HUES64 (cell line): ENCODE measurements at regions not wholly inside any gene's neighbourhood (a gene's known extent, or its start where the extent isn't known, plus 50 kb on each side); places are given as distances from the start of the nearest gene placed in this dataset.

ENCODE experiments used
- H3K27ac ChIP-seq: 2 replicates; pipeline ENCODE4 v1.7.0; 2013; ENCODE audit warnings: low read depth, low read length, inconsistent platforms
- H3K27me3 ChIP-seq: 2 replicates; pipeline ENCODE4 v1.6.1; 2013; ENCODE audit warnings: mild to moderate bottlenecking, low read length; ENCODE audit not compliant: insufficient read depth
- H3K36me3 ChIP-seq: 2 replicates; pipeline ENCODE4 v1.6.1; 2013; ENCODE audit warnings: mild to moderate bottlenecking, low read length; ENCODE audit not compliant: insufficient read depth
- H3K4me1 ChIP-seq: 2 replicates; pipeline ENCODE4 v1.6.1; 2013; ENCODE audit warnings: mild to moderate bottlenecking, low read length, moderate library complexity; ENCODE audit not compliant: insufficient read depth
- H3K4me3 ChIP-seq: 2 replicates; pipeline ENCODE4 v1.5.1; 2013; ENCODE audit warnings: mild to moderate bottlenecking, low read length, moderate library complexity
- H3K9ac ChIP-seq: 2 replicates; pipeline ENCODE4 v1.6.1; 2013; ENCODE audit warnings: mild to moderate bottlenecking, low read depth, low read length
- H3K9me3 ChIP-seq: 2 replicates; pipeline ENCODE4 v1.6.1; 2013; ENCODE audit warnings: low read depth, low read length; ENCODE audit not compliant: insufficient read depth
- WGBS: fragments of 150-250, 120-280 bp; methylation state at CpG from one replicate; pipeline ENCODE4 v1.1.7; 2013; ENCODE audit warnings: missing lambda C conversion rate; 5-methylcytosine and 5-hydroxymethylcytosine counted together

DNA sequence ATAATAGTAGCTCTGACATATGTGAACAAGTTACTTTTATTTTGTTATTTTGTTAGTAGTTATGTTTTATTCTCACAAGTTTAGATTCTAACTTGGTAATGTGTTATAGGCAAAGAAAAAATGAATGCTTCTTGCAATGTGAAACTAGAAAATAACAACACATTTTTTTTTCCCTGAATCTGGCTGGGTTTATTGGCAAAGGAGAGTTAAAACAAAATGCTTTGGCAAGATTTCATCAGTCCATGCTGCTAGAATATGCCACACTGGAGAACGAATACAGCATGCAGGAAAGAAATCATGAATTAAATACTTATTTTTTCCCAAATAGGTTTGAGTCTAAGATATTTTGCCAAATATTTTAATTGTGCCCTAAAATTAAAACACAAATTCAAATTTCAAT is 1048.1 kb upstream of the ACO1 start:
- Histone ChIP-seq H3K27ac (no peak overlapping the region), H3K4me1 (no peaks in the 10 kb centered on the region), H3K4me3 (no peak overlapping the region), H3K9me3 (peaks cover 7% of the 10 kb centered on the region; the same call in 1 of the 2 replicates), H3K9ac (no peak overlapping the region), H3K27me3 (no peaks in the 10 kb centered on the region), H3K36me3 (no peaks in the 10 kb centered on the region)
- 83% methylated on average over 1 of the region's 1 CpG for WGBS

DNA sequence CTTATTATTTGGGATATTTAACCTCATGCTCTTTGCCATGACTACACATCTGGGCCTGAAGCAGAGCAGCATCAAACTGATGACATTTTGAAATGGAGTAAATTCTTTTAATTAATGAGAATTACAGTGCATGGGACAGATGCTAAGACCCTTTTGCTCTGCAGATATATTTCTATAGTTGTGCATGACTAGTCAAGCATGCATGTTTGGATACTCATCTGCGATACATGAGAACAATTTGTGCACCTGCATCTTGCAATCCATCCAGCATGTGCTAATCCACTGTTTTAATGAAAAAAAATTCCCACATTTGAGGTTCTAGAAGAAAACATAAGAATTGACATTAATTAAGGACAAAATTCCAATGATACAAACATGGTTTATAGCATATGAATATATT is 1047.6 kb upstream of the ACO1 start:
- Histone ChIP-seq H3K9me3 (peaks cover 7% of the 10 kb centered on the region; the same call in 1 of the 2 replicates), H3K4me1 (no peaks in the 10 kb centered on the region), H3K9ac (no peak overlapping the region), H3K36me3 (no peaks in the 10 kb centered on the region), H3K4me3 (no peak overlapping the region), H3K27ac (no peak overlapping the region), H3K27me3 (no peaks in the 10 kb centered on the region)
- WGBS, result 100% methylated on average over 1 of the region's 1 CpG

DNA sequence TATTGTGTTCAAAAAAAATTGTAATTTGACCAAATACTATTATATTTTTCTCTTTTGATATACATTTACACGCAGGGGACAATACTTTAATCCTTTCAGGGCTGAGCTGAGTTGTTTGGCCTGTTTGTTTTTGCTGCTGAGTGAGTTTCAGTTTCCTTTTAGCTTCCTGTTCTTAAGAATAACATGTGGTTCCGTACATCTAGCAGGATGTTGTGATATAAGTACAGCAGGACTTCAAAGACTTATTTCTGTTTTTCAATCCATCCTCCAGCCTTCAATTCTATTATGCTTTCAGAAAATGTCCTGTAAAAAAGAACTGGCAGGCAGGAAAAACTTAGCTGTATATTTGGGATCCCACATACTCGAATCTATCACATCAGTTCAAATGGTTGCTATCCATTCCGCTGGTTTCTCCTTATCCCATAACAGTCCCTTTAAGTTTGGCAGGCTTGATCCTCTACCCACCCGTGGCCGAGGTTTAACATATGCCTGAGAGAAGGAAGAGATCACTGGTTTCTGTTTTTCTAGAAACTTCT is 1037.3 kb upstream of the ACO1 start:
- Histone ChIP-seq H3K27ac (no peak overlapping the region), H3K9me3 (no peaks in the 10 kb centered on the region), H3K4me3 (no peak overlapping the region), H3K9ac (no peak overlapping the region), H3K36me3 (no peaks in the 10 kb centered on the region), H3K27me3 (peaks cover 3% of the 10 kb centered on the region; the same call in 1 of the 2 replicates), H3K4me1 (no peaks in the 10 kb centered on the region)
- 95% methylated on average over 6 of the region's 6 CpGs for WGBS

DNA sequence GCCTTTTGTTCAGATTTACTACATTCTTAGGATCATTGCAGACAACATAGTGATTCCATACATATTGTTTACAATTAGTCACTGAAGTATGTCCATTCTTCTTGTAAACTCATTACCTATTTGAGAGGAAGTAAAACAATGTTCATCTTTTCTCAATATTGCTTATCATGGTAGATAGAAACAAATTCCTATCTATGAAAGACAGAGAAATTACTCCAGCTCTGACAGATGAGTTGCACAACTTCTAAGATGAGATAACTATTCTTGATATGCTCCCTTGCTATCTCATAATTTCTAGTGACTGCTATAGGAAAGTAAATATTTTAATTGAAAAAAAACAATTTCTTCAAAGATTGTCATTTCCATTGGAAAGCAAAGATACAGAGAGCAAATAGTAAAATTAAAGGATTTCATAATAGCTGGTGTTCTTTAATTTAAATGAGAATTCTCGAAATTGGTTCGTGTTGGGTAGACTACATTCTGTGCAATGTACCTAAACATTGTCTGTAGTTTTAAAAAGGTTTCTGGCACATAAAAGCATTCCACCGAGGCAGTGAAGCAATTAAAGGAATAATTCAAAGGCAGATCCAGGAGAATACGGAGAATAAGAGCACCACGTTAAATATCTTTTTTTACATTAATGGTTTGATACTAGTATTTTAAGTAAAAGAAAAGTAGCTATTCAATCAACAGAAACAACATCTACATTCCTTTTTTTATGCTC is 1029.1 kb upstream of the ACO1 start:
- no peak overlapping the region for H3K4me3 ChIP-seq
- WGBS, result 94% methylated on average over 4 of the region's 5 CpGs
- H3K27ac ChIP-seq, result no peak overlapping the region
- no peaks in the 10 kb centered on the region for H3K36me3 ChIP-seq
- no peak overlapping the region for H3K9ac ChIP-seq
- no peaks in the 10 kb centered on the region for H3K27me3 ChIP-seq
- H3K4me1 ChIP-seq, result no peaks in the 10 kb centered on the region
- no peaks in the 10 kb centered on the region for H3K9me3 ChIP-seq

DNA sequence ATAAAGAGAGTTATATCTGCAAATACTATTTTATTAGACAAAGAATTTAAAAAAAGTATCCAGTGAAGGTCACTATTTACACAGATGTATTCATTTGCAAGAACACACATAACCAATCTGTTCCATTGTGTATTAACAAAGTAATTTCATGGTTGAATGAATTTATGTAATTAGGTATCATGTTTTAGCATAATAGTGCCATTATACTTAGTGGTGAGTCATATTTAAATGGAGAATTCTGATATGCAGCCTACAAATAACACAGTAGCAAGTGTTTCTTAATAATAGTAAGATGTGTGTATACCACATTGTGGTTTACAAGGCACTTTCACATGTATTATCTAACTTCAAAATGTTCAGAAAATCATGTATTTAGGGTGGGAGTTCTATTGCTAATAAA is 1028.5 kb upstream of the ACO1 start:
- Histone ChIP-seq H3K27me3 (no peaks in the 10 kb centered on the region), H3K9ac (no peak overlapping the region), H3K4me1 (no peaks in the 10 kb centered on the region), H3K9me3 (no peaks in the 10 kb centered on the region), H3K36me3 (no peaks in the 10 kb centered on the region), H3K27ac (no peak overlapping the region), H3K4me3 (no peak overlapping the region)

DNA sequence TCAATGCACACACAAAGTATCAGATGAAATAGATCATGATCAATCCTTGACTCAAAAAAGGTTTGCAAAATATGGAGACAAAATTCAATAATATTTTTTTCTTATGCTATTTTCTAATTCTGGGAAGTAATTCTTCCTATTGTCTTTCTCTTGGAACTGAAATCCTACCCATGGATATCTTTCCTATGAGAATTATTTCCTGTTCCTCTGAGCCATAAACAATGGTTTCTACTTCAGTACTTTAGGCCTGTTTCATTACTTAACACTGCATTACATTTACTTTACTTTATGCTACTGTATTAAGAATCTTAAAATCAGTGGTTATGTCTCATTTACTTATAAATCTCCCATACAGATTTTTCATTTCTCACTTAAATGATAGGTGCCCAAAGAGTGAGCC is 1025.4 kb upstream of the ACO1 start:
- Histone ChIP-seq H3K9me3 (no peaks in the 10 kb centered on the region), H3K36me3 (no peaks in the 10 kb centered on the region), H3K4me3 (no peak overlapping the region), H3K9ac (no peak overlapping the region), H3K27ac (no peak overlapping the region), H3K27me3 (no peaks in the 10 kb centered on the region), H3K4me1 (no peaks in the 10 kb centered on the region)

DNA sequence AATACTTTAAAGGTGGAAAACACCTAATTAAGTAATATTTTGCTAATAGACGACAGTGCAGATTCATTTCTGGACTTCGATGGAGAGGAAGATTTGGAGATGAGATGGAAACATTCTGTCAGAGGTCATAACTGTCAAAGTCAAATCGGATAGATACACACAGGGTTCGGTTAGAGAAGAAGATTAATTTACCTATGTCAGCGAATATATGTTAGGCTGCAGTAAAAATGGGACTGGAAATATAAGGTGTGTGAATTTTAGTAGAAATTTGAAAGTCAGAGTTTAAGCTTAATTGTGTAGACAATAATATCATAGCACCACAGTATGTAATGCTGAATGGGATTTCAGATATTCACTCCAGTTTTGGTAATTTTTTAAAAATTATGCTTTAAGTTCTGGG is 1020.3 kb upstream of the ACO1 start:
- H3K9me3 ChIP-seq, result no peaks in the 10 kb centered on the region
- no peaks in the 10 kb centered on the region for H3K36me3 ChIP-seq
- no peaks in the 10 kb centered on the region for H3K27me3 ChIP-seq
- no peaks in the 10 kb centered on the region for H3K4me1 ChIP-seq
- no peak overlapping the region for H3K27ac ChIP-seq
- H3K4me3 ChIP-seq, result no peak overlapping the region
- no peak overlapping the region for H3K9ac ChIP-seq
- 95% methylated on average over 5 of the region's 5 CpGs for WGBS

DNA sequence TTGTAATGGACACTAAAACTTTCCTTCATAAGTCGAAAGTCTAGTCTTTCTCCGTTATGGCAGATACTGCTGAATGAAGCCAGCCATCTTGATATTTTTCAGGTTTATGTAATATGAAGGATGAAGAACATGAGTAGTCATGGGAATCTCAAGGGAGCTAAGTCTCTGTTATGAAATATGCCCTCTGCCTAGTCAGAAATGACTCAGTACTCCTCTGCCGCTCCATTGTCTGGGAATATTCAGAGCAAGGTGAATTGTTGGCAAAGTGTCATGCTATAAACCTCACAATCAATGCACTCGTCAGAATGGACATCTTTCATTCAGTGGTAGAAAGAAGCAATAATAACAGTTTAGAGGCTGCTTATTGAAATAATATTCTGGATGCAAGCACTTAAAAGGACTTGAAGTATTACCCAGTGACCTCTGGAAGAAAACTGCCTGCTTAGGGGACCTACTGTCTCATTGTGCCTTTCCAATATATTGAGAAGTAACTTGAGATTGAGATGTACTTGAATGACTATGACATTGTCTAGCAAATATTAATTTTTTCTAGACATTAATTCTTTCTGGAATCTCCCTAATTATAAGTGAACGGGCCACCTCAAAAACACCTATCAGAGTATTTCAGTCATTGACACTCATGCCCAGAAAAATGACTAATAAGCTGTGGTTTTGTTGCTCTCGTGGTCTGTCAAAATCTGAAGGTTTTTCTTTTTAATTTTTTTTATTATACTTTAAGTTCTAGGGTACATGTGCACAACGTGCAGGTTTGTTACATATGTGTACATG is 1011.5 kb upstream of the ACO1 start:
- Histone ChIP-seq H3K27me3 (no peaks in the 10 kb centered on the region), H3K36me3 (no peaks in the 10 kb centered on the region), H3K9ac (no peak overlapping the region), H3K4me1 (no peaks in the 10 kb centered on the region), H3K27ac (no peak overlapping the region), H3K4me3 (no peak overlapping the region), H3K9me3 (no peaks in the 10 kb centered on the region)
- 98% methylated on average over 5 of the region's 7 CpGs for WGBS

DNA sequence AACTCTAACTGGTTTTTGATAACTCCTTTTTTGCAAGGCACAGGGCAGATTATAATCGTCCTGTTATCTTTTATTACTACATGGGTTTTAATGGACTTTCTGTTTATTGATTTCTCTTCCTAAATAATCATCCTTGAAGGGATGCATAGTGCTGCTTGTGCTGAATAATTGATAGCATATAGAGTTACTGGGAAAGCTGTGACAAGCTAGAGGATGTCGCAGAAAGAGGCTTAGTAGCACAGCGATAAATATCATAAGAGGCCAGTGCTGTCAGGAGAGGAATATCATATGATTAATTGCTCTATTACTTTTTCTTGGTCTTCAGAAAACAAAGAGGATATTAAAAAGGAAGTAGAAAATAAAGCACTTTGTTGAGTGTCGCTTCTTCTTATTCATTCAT is 1007.1 kb upstream of the ACO1 start:
- Histone ChIP-seq H3K36me3 (no peaks in the 10 kb centered on the region), H3K27me3 (no peaks in the 10 kb centered on the region), H3K4me1 (no peaks in the 10 kb centered on the region), H3K27ac (no peak overlapping the region), H3K9me3 (no peaks in the 10 kb centered on the region), H3K9ac (no peak overlapping the region), H3K4me3 (no peak overlapping the region)
- WGBS, result 100% methylated on average over 3 of the region's 4 CpGs

DNA sequence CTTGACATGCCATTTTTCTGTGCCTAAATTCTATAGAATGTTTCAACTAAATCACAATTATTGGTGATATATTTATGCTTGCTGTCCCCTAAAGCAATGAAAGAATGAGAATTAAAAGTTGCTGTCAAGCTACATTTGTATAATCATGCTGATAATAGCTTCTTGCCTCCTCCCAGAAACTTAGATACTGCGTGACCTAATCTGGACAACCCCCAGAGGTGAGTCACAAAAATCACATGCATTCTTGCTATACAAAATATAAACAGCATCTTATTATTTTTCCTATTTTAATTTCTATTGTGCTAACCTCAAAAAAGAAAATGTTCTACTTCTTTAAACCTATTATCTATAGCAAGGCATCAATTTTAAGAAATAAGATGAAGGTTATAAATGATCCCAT is 995.8 kb upstream of the ACO1 start:
- H3K27ac ChIP-seq, result no peak overlapping the region
- H3K27me3 ChIP-seq, result no peaks in the 10 kb centered on the region
- no peaks in the 10 kb centered on the region for H3K4me1 ChIP-seq
- no peak overlapping the region for H3K9ac ChIP-seq
- 91% methylated on average over 1 of the region's 1 CpG for WGBS
- H3K9me3 ChIP-seq, result no peaks in the 10 kb centered on the region
- no peak overlapping the region for H3K4me3 ChIP-seq
- no peaks in the 10 kb centered on the region for H3K36me3 ChIP-seq

DNA sequence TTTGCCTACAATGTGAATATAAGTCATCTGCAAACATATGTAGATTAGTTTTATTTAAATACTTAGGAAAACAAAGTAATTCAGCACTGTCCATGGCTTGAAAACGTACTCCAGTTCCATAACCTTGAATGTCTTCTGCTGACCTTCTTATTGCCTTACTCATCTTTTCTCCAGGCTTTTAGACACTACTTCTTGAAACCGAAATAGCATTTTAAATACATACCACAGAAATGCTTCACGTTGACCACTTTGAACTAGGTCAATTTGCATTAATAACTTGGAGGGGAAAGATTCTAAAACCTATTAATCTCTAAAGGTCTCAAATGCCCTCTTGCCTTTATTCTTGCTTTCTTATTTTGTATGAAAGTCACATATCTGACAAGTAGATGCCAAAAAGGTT is 995.4 kb upstream of the ACO1 start:
- 88% methylated on average over 3 of the region's 3 CpGs for WGBS
- H3K4me3 ChIP-seq, result no peak overlapping the region
- H3K27ac ChIP-seq, result no peak overlapping the region
- H3K36me3 ChIP-seq, result no peaks in the 10 kb centered on the region
- no peak overlapping the region for H3K9ac ChIP-seq
- H3K9me3 ChIP-seq, result no peaks in the 10 kb centered on the region
- no peaks in the 10 kb centered on the region for H3K27me3 ChIP-seq
- no peaks in the 10 kb centered on the region for H3K4me1 ChIP-seq
